ENCODE measurements at regions not wholly inside any gene's neighbourhood (a gene's known extent, or its start where the extent isn't known, plus 50 kb on each side); places are given as distances from the start of the nearest gene placed in this dataset.

- intact Hi-C loops (cut with micrococcal nuclease; ENCODE audit: unreplicated experiment): loop anchor here (10.0 kb wide), 1 partner anchor 304 kb away; no protein-coding TSS in a partner anchor
- H3K4me3 ChIP-seq (ENCODE audit: low read depth in 2 of 2, low read length in 2 of 2): no peak overlapping the region
- H3K36me3 ChIP-seq (ENCODE audit: control insufficient read depth, insufficient read depth, low read length): no peaks in the 10 kb centered on the region
- H3K9me3 ChIP-seq (ENCODE audit: control insufficient read depth, insufficient read depth, low read depth, low read length): no peaks in the 10 kb centered on the region
- H3K4me1 ChIP-seq (ENCODE audit: control insufficient read depth, insufficient read depth, low read length): no peaks in the 10 kb centered on the region
- no peak overlapping the region for H3K27ac ChIP-seq (ENCODE audit: low read length)
- peaks cover 12% of the 10 kb centered on the region for H3K27me3 ChIP-seq (ENCODE audit: control insufficient read depth, insufficient read depth, low read length)
- CTCF ChIA-PET: no interaction called here
- in situ Hi-C loops (cut with HindIII; ENCODE audit: low pct_unique_long_range_greater_than_20kb, low sequenced_read_pairs): no loop called here
- DNase-seq (ENCODE audit: low read depth, low spot score) (no peak), ATAC-seq (no peak)
- POLR2A ChIA-PET: no interaction called here
- TF ChIP-seq, protein P1, sequence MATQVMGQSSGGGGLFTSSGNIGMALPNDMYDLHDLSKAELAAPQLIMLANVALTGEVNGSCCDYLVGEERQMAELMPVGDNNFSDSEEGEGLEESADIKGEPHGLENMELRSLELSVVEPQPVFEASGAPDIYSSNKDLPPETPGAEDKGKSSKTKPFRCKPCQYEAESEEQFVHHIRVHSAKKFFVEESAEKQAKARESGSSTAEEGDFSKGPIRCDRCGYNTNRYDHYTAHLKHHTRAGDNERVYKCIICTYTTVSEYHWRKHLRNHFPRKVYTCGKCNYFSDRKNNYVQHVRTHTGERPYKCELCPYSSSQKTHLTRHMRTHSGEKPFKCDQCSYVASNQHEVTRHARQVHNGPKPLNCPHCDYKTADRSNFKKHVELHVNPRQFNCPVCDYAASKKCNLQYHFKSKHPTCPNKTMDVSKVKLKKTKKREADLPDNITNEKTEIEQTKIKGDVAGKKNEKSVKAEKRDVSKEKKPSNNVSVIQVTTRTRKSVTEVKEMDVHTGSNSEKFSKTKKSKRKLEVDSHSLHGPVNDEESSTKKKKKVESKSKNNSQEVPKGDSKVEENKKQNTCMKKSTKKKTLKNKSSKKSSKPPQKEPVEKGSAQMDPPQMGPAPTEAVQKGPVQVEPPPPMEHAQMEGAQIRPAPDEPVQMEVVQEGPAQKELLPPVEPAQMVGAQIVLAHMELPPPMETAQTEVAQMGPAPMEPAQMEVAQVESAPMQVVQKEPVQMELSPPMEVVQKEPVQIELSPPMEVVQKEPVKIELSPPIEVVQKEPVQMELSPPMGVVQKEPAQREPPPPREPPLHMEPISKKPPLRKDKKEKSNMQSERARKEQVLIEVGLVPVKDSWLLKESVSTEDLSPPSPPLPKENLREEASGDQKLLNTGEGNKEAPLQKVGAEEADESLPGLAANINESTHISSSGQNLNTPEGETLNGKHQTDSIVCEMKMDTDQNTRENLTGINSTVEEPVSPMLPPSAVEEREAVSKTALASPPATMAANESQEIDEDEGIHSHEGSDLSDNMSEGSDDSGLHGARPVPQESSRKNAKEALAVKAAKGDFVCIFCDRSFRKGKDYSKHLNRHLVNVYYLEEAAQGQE (IDR thresholded peaks at IDR 0.05; ENCODE audit: insufficient read depth in 1 of 2, low read depth in 2 of 2, low read length in 1 of 2): no peak
- TF ChIP-seq CTCF (IDR thresholded peaks at IDR 0.05) (no peak), POLR2AphosphoS5 (IDR thresholded peaks at IDR 0.05; ENCODE audit: low read depth, low read length) (no peak), SIN3A (IDR thresholded peaks at IDR 0.05; ENCODE audit: borderline replicate concordance, insufficient read depth, low read depth, low read length) (no peak), TCF7L2 (IDR thresholded peaks at IDR 0.05; ENCODE audit: low read depth, low read length) (no peak)
- no TSS peak for BruUV-seq (replicated peaks)
Observed at GRCh38 chr17:73958453-73958852, 245.0 kb upstream of the RPL38 start.

- in situ Hi-C loops (cut with HindIII; ENCODE audit: low pct_unique_long_range_greater_than_20kb, low sequenced_read_pairs): no loop called here
- ChIA-PET CTCF (no interaction called here), POLR2A (no interaction called here)
- Histone ChIP-seq H3K4me3 (ENCODE audit: low read depth in 2 of 2, low read length in 2 of 2) (no peak overlapping the region), H3K9me3 (ENCODE audit: control insufficient read depth, insufficient read depth, low read depth, low read length) (no peaks in the 10 kb centered on the region), H3K27ac (ENCODE audit: low read length) (no peak overlapping the region), H3K36me3 (ENCODE audit: control insufficient read depth, insufficient read depth, low read length) (no peaks in the 10 kb centered on the region), H3K4me1 (ENCODE audit: control insufficient read depth, insufficient read depth, low read length) (no peaks in the 10 kb centered on the region), H3K27me3 (ENCODE audit: control insufficient read depth, insufficient read depth, low read length) (peaks cover 10% of the 10 kb centered on the region)
- ATAC-seq (no peak), DNase-seq (ENCODE audit: low read depth, low spot score) (no peak)
- intact Hi-C loops (cut with micrococcal nuclease; ENCODE audit: unreplicated experiment): no loop called here
- no TSS peak for BruUV-seq (replicated peaks)
- TF ChIP-seq, protein P1 (IDR thresholded peaks at IDR 0.05; ENCODE audit: insufficient read depth in 1 of 2, low read depth in 2 of 2, low read length in 1 of 2): no peak
Observed at GRCh38 chr17:73960469-73960868, 243.0 kb upstream of the RPL38 start.

All from Panc1 (cell line).